C4-2B (cell line): ENCODE measurements at regions not wholly inside any gene's neighbourhood (a gene's known extent, or its start where the extent isn't known, plus 50 kb on each side); places are given as distances from the start of the nearest gene placed in this dataset.

Experiments used
- H3K27ac ChIP-seq: fragments of 450-650 bp; 2 replicates; pipeline ENCODE4 v1.5.1; 2017
- CTCF ChIP-seq: fragments of 450-650 bp; conservative IDR thresholded peaks from 2 replicates; pipeline ENCODE4 v1.5.1; 2017; ENCODE audit warnings: mild to moderate bottlenecking
- ZFX ChIP-seq: fragments of 450-650 bp; IDR thresholded peaks from 2 replicates; pipeline ENCODE4 v1.6.1; 2017

- H3K27ac ChIP-seq: no peak overlapping the region
- no peak for TF ChIP-seq CTCF
- TF ChIP-seq ZFX: no peak
Measured at GRCh38 chr2:125698280-125698679, 957.7 kb upstream of the GYPC start.

GRCh38 chr2:125701070-125701469, 954.9 kb upstream of the GYPC start:
- TF ChIP-seq ZFX (no peak), CTCF (no peak)
- H3K27ac ChIP-seq: no peak overlapping the region

GRCh38 chr2:125707611-125708010, 948.3 kb upstream of the GYPC start:
- H3K27ac ChIP-seq: no peak overlapping the region
- TF ChIP-seq CTCF: no peak
- TF ChIP-seq ZFX: no peak

GRCh38 chr2:125710561-125710960, 945.4 kb upstream of the GYPC start:
- peak overlapping the region; percentile 60; the same call in 1 of the 2 replicates for H3K27ac ChIP-seq
- TF ChIP-seq ZFX: no peak

GRCh38 chr2:125711075-125711474, 944.9 kb upstream of the GYPC start:
- peak overlapping the region; percentile 60; the same call in 1 of the 2 replicates for H3K27ac ChIP-seq
- TF ChIP-seq CTCF (no peak), ZFX (no peak)

GRCh38 chr2:125713533-125713932, 942.4 kb upstream of the GYPC start:
- TF ChIP-seq ZFX: no peak
- TF ChIP-seq CTCF: no peak
- H3K27ac ChIP-seq: no peak overlapping the region

- H3K27ac ChIP-seq: 0 out of 2 replicates have a peak overlapping the region, but pooled peaks have one; percentile 2
- no peak for TF ChIP-seq ZFX
- no peak for TF ChIP-seq CTCF
Measured at GRCh38 chr2:125721072-125721721, 934.8 kb upstream of the GYPC start.

GRCh38 chr2:125730921-125731320, 925.0 kb upstream of the GYPC start:
- TF ChIP-seq CTCF (no peak), ZFX (no peak)
- H3K27ac ChIP-seq: no peak overlapping the region
